ENCODE measurements at regions not wholly inside any gene's neighbourhood (a gene's known extent, or its start where the extent isn't known, plus 50 kb on each side); places are given as distances from the start of the nearest gene placed in this dataset.

- DNase-seq (ENCODE audit: low read depth, low spot score) = peak; percentile 49
Observed at GRCh38 chr15:60093273-60094067, 89.4 kb downstream of the FOXB1 start.

GRCh38 chr15:60095711-60096110 lies 91.6 kb downstream of the FOXB1 start:
- peak; percentile 54 for DNase-seq (ENCODE audit: low read depth, low spot score)

- peak; percentile 41 for DNase-seq (ENCODE audit: low read depth, low spot score)
Observed at GRCh38 chr15:60096157-60096556, 92.0 kb downstream of the FOXB1 start.

GRCh38 chr15:60101416-60101815 lies 97.3 kb downstream of the FOXB1 start:
- DNase-seq (ENCODE audit: low read depth, low spot score) = no peak

GRCh38 chr15:60102748-60103147 lies 98.6 kb downstream of the FOXB1 start:
- DNase-seq (ENCODE audit: low read depth, low spot score) = no peak

- no peak for DNase-seq (ENCODE audit: low read depth, low spot score)
Observed at GRCh38 chr15:60110909-60111308, 106.8 kb downstream of the FOXB1 start.

- DNase-seq (ENCODE audit: low read depth, low spot score) = peak; percentile 65
Observed at GRCh38 chr15:60115579-60116380, 111.7 kb downstream of the FOXB1 start.

- no peak for DNase-seq (ENCODE audit: low read depth, low spot score)
Observed at GRCh38 chr15:60116456-60117089, 112.5 kb downstream of the FOXB1 start.

GRCh38 chr15:60118146-60118545 lies 114.0 kb downstream of the FOXB1 start:
- DNase-seq (ENCODE audit: low read depth, low spot score) = no peak

- DNase-seq (ENCODE audit: low read depth, low spot score) = no peak
Observed at GRCh38 chr15:60118626-60119025, 114.5 kb downstream of the FOXB1 start.

GRCh38 chr15:60119101-60119500 lies 115.0 kb downstream of the FOXB1 start:
- DNase-seq (ENCODE audit: low read depth, low spot score) = no peak

GRCh38 chr15:60120100-60120499 lies 116.0 kb downstream of the FOXB1 start:
- DNase-seq (ENCODE audit: low read depth, low spot score) = no peak

GRCh38 chr15:60121845-60122244 lies 117.7 kb downstream of the FOXB1 start:
- DNase-seq (ENCODE audit: low read depth, low spot score) = no peak

- no peak for DNase-seq (ENCODE audit: low read depth, low spot score)
Observed at GRCh38 chr15:60122691-60123090, 118.6 kb downstream of the FOXB1 start.

- no peak for DNase-seq (ENCODE audit: low read depth, low spot score)
Observed at GRCh38 chr15:60124460-60125070, 120.5 kb downstream of the FOXB1 start.

- no peak for DNase-seq (ENCODE audit: low read depth, low spot score)
Observed at GRCh38 chr15:60125334-60125733, 121.2 kb downstream of the FOXB1 start.

- DNase-seq (ENCODE audit: low read depth, low spot score) = no peak
Observed at GRCh38 chr15:60126200-60126599, 122.1 kb downstream of the FOXB1 start.

GRCh38 chr15:60126661-60127060 lies 122.5 kb downstream of the FOXB1 start:
- DNase-seq (ENCODE audit: low read depth, low spot score) = no peak

GRCh38 chr15:60128000-60128376 lies 123.9 kb downstream of the FOXB1 start:
- no peak for DNase-seq (ENCODE audit: low read depth, low spot score)

- no peak for DNase-seq (ENCODE audit: low read depth, low spot score)
Observed at GRCh38 chr15:60128710-60129109, 124.6 kb downstream of the FOXB1 start.

- DNase-seq (ENCODE audit: low read depth, low spot score) = no peak
Observed at GRCh38 chr15:60130398-60130797, 126.3 kb downstream of the FOXB1 start.

GRCh38 chr15:60130821-60131220 lies 126.7 kb downstream of the FOXB1 start:
- no peak for DNase-seq (ENCODE audit: low read depth, low spot score)

All from astrocyte of the hippocampus (primary cell).